ENCODE measurements at regions not wholly inside any gene's neighbourhood (a gene's known extent, or its start where the extent isn't known, plus 50 kb on each side); places are given as distances from the start of the nearest gene placed in this dataset.

GRCh38 chr7:13673290-13673689 lies 316.2 kb downstream of the ETV1 start:
- TF ChIP-seq CTCF (IDR thresholded peaks at IDR 0.05) = no peak
- H3K27ac ChIP-seq = no peak overlapping the region
- no peak for ATAC-seq
- intact Hi-C loops (cut with DNase I) = no loop called here
- no peak for DNase-seq
- no peaks in the 10 kb centered on the region for H3K36me3 ChIP-seq (ENCODE audit: insufficient read depth in 1 of 2, low read depth in 1 of 2)
- H3K4me3 ChIP-seq = no peak overlapping the region
- no peaks in the 10 kb centered on the region for H3K4me1 ChIP-seq
- 83 to 93% (median 85%) methylated on average over 6 of the region's 6 CpGs for WGBS, 3 donors
- H3K27me3 ChIP-seq (ENCODE audit: insufficient read depth in 3 of 3, low read length in 2 of 3) = no peaks in the 10 kb centered on the region
- peaks cover 7% of the 10 kb centered on the region for H3K9me3 ChIP-seq

- no peak for TF ChIP-seq CTCF (IDR thresholded peaks at IDR 0.05)
- no peaks in the 10 kb centered on the region for H3K4me1 ChIP-seq
- no peak for DNase-seq
- ATAC-seq = no peak
- H3K27ac ChIP-seq = no peak overlapping the region
- H3K9me3 ChIP-seq = no peaks in the 10 kb centered on the region
- intact Hi-C loops (cut with DNase I) = no loop called here
- H3K36me3 ChIP-seq (ENCODE audit: insufficient read depth in 1 of 2, low read depth in 1 of 2) = no peaks in the 10 kb centered on the region
- H3K27me3 ChIP-seq (ENCODE audit: insufficient read depth in 3 of 3, low read length in 2 of 3) = no peaks in the 10 kb centered on the region
- WGBS, 3 donors = 83 to 91% (median 90%) methylated on average over 1 of the region's 1 CpG
- no peak overlapping the region for H3K4me3 ChIP-seq
Observed at GRCh38 chr7:13682626-13683025, 306.8 kb downstream of the ETV1 start.

DNA sequence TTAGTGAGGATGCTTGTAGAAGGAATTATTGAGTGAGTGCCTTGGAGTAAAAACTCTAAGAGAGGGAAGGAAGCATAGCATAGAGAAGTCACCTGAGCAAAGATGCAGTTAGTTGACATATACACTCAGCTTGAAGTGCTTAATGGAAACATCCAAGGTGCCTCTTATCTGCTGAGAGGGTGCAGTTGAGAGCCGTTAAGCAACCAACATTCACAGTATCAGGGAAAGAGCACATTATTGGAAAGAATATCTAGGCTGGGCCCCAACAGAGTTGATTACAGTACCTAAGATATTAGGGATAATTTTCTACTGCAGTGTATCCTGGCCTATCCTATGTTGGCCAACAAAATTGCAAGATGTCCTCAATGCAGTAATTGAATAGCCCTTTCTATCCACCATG lies 302.0 kb downstream of the ETV1 start:
- no peak overlapping the region for H3K27ac ChIP-seq
- ATAC-seq (no peak), DNase-seq (no peak)
- no peaks in the 10 kb centered on the region for H3K4me1 ChIP-seq
- no peak overlapping the region for H3K4me3 ChIP-seq
- no peaks in the 10 kb centered on the region for H3K9me3 ChIP-seq
- TF ChIP-seq CTCF (IDR thresholded peaks at IDR 0.05) = no peak
- 95 to 100% (median 100%) methylated on average over 1 of the region's 1 CpG for WGBS, 3 donors
- H3K27me3 ChIP-seq (ENCODE audit: insufficient read depth in 3 of 3, low read length in 2 of 3) = no peaks in the 10 kb centered on the region
- H3K36me3 ChIP-seq (ENCODE audit: insufficient read depth in 1 of 2, low read depth in 1 of 2) = no peaks in the 10 kb centered on the region
- intact Hi-C loops (cut with DNase I) = no loop called here

DNA sequence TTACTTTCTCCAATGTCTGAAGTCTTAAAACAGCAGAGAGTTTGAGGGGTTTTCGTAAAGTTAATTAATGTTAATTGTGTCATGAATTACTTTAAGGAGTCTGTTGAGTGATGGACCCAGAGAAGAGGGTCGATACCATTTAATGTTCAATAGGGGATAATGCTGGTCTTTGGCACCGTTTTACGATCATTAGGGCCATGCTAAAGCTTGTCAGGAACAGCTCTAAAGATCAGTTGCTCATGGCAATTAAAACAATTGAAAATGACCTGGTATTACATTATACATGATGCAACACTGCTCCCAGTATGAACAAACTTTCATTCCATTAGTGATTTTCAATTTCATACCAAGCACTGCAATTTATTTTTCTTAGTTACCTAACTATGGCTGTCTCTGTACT lies 296.9 kb downstream of the ETV1 start:
- H3K4me3 ChIP-seq = no peak overlapping the region
- ATAC-seq = no peak
- no peaks in the 10 kb centered on the region for H3K4me1 ChIP-seq
- 65 to 77% (median 77%) methylated on average over 4 of the region's 4 CpGs for WGBS, 3 donors
- intact Hi-C loops (cut with DNase I) = no loop called here
- no peak for DNase-seq
- no peak overlapping the region for H3K27ac ChIP-seq
- no peaks in the 10 kb centered on the region for H3K9me3 ChIP-seq
- TF ChIP-seq CTCF (IDR thresholded peaks at IDR 0.05) = no peak
- no peaks in the 10 kb centered on the region for H3K36me3 ChIP-seq (ENCODE audit: insufficient read depth in 1 of 2, low read depth in 1 of 2)
- no peaks in the 10 kb centered on the region for H3K27me3 ChIP-seq (ENCODE audit: insufficient read depth in 3 of 3, low read length in 2 of 3)

DNA sequence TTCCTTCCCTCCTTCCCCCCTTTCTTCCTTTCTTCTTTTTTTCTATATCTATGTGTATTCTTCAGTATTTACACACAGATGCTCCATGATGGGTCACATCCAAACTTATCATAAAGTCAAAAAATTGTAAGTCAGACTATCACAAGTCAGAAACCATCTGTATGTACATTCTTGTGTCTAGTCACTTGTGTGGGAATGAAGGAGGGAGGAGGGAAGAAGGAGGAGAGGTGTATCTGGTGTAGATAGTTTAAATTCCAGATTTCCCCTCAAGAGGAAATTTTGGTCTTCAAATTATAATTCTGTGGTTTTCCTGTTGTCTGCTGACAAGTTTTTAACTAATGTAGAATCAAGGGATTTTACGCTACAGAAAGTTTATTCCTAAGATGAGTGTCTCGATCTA lies 287.2 kb downstream of the ETV1 start:
- no peak for TF ChIP-seq CTCF (IDR thresholded peaks at IDR 0.05)
- Histone ChIP-seq H3K27ac (no peak overlapping the region), H3K27me3 (ENCODE audit: insufficient read depth in 3 of 3, low read length in 2 of 3) (no peaks in the 10 kb centered on the region), H3K4me1 (no peaks in the 10 kb centered on the region), H3K36me3 (ENCODE audit: insufficient read depth in 1 of 2, low read depth in 1 of 2) (no peaks in the 10 kb centered on the region), H3K4me3 (no peak overlapping the region), H3K9me3 (no peaks in the 10 kb centered on the region)
- ATAC-seq (no peak), DNase-seq (no peak)
- intact Hi-C loops (cut with DNase I) = no loop called here
- 84 to 88% (median 87%) methylated on average over 2 of the region's 2 CpGs for WGBS, 3 donors

Data from psoas muscle (tissue), 7 donors.